Glomerular visceral epithelial cell (primary cell): ENCODE measurements at regions not wholly inside any gene's neighbourhood (a gene's known extent, or its start where the extent isn't known, plus 50 kb on each side); places are given as distances from the start of the nearest gene placed in this dataset.

Experiments used
- DNase-seq: peaks from one replicate; pipeline ENCODE4 v3.0.0-alpha.2; 2016; ENCODE audit errors: extremely low spot score

- DNase-seq = no peak
Observed at GRCh38 chr1:34270181-34270580, 93.5 kb downstream of the C1orf94 start.

GRCh38 chr1:34272152-34272551 is 95.4 kb downstream of the C1orf94 start:
- no peak for DNase-seq

DNA sequence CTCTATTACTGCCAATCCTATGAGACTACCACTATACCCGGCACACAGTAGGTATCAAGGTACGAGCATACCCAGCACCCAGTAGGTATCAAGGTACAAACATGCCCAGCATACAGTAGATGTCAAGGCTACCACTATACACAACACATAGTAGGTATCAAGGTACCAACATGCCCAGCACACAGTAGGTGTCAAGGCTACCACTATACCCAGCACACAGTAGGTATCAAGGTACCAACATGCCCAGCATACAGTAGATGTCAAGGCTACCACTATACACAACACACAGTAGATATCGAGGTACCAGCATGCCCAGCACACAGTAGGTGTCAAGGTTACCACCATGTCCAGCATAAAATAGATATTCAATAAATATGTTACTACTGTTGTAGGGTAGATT is 98.4 kb downstream of the C1orf94 start:
- no peak for DNase-seq

GRCh38 chr1:34276606-34277005 is 99.9 kb downstream of the C1orf94 start:
- no peak for DNase-seq

GRCh38 chr1:34277150-34277549 is 100.4 kb downstream of the C1orf94 start:
- DNase-seq = no peak

DNA sequence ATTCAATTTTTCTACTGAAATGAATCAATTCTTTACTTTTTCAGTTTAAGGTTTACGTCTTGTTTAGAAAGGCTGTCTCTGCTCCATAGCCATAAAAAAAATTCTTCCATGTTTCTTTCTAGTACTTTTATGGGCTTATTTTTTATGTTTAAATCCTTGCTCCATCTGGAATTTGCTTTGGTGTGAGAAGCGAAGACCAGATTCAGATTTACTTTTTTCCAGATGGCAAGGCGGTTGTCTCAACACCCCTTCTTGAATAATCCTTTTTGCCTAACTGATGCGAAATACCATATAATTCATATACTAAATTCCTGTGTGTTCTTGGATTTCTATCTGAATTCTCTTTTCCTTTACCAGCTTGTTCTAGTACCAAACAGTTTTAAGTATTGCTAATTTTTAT is 101.5 kb downstream of the C1orf94 start:
- DNase-seq = no peak

GRCh38 chr1:34279971-34280370 is 103.3 kb downstream of the C1orf94 start:
- DNase-seq = no peak

DNA sequence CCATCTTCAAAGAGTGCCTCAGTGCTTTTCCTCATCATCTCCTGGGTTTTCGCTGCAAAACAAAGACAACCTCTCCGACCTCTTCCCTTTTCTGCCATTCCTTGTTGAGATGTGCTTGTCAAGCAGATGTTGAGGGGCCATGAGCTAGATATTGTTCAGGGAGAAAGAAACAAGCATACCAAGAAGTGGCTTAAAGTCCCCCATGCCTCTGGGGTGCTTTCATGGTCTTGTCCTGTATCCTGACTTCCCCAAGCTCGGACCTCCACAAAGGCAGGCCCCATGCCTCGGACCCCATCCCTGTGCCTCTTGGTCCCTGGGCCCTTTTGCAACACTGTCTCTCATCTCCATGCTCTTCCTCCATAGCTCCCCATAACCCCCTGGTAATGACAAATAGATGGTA is 103.8 kb downstream of the C1orf94 start:
- no peak for DNase-seq

- DNase-seq = no peak
Observed at GRCh38 chr1:34283142-34283541, 106.4 kb downstream of the C1orf94 start.

GRCh38 chr1:34286511-34286910 is 109.8 kb downstream of the C1orf94 start:
- no peak for DNase-seq

GRCh38 chr1:34290831-34291230 is 114.1 kb downstream of the C1orf94 start:
- DNase-seq = no peak

DNA sequence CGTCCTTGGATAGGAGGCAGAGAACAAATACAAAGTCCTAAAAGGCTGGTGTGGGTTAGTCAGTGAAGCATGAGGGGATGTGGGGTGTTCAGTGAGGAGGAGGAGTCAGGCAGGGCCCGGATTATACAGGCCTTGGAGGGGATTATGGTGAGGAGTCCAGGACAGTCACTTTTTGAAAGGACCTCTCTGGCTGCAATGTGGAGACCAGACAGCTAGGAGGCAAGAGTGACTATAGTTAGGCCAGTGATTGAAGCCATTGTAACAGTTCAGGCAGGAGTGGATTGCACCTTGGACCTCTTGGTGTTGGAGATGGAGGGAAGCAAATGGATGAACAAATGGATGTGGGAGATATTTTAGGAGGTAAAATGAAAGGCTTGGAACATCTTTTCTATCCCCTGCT is 115.8 kb downstream of the C1orf94 start:
- DNase-seq = no peak

- DNase-seq = no peak
Observed at GRCh38 chr1:34296059-34296458, 119.4 kb downstream of the C1orf94 start.

GRCh38 chr1:34302798-34303197 is 126.1 kb downstream of the C1orf94 start:
- DNase-seq = no peak

DNA sequence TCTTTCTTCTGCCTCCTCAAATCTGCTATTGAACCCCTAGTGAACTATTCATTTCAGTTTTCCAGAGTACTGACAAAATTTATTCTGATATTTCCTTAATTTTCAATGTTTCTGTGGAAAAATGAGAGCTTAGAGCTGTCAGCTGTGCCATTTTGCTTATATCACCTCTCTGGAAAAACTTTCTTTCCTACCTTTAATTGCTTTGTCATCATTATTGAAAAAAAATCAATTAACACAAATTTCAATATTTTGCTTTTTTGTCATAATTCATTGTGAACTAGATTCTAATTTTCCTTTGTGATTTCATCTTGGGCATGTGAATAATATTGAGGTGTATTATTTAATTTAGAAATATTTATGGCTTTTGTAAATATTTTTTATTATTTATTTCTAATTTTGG is 126.5 kb downstream of the C1orf94 start:
- DNase-seq = no peak

GRCh38 chr1:34306568-34306967 is 129.9 kb downstream of the C1orf94 start:
- DNase-seq = no peak

DNA sequence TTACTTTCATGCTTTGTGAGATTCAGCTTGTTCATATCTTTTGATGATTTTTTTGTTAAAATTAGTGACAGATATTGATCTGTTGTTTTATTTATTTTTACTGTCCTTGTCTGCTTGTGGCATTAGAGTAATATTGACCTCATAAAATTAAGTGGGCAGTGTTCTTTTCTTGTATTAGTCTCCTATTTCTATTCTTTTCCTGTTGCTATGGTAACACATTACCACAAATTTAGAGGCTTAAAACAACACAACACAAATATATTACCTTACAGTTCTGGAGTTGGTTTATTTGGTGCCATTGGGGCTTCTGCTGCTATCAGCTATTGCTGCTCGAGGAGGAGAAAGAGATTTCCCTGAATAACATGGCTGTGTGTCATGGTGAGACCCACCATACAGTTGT is 135.7 kb downstream of the C1orf94 start:
- DNase-seq = no peak

DNA sequence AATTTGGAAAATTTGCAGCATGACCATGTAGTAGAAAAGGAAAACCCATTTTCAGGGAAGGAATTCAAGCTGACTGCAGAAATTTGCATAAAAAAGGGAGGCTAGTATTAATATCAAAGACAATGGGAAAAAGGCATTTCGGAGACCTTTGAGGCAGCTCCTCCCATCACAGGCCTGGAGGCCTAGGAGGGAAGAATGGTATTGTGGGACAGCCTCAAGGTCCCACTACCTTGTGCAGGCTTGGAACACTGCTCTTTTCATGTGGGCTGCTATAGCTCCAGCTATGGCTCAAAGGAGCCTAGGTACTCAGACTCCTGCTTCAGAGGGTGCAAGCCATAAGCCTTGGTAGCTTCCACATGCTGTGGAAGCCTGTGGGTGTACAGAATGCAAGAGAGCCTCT is 139.3 kb downstream of the C1orf94 start:
- no peak for DNase-seq

- no peak for DNase-seq
Observed at GRCh38 chr1:34316773-34317172, 140.1 kb downstream of the C1orf94 start.

DNA sequence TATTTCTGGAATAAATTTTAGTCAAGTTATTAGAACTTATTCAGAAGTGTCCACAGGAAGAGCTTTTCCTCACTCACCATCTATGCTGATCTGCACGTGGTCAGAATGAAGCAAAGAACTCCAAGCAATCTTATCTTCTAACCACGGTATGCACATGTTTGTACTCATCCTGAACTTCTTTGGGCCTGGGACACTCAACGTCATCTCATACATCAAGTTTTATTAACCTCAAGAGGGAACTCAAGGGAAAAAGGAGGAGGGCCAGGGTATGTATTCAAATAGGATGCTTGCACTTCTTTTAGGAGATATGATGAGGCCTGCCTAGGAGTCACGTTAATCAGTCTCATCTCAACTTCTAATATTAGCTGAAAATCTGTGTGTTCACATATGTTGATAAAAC is 142.5 kb downstream of the C1orf94 start:
- no peak for DNase-seq

DNA sequence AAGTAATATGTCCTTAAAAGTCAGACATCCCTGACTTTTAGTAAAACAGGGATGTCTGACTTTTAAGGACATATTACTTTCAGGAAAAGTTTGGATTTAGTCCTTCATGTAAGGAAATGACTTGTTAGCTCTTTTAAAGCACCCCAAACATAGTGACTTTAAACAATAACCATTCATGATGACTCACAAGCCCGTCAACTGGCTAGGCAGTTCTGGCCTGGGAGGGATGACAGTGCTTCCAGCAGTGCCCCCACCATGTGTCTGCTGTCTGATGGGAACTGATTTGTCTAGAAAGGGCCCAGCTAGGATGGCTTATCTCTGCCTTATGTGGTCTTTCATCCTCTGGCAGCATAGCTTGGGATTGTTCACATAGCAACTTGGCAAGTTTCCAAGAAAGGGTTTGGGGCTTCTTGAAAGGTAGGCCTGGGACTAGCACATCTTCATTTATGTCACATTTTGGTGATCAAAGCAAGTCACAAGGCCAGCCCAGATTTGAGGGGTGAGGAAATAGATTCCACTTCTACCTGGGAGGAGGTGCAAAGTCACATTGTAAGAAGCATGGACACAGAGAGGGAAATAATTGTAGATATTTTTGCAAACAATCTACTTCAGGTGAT is 143.5 kb downstream of the C1orf94 start:
- DNase-seq = no peak

DNA sequence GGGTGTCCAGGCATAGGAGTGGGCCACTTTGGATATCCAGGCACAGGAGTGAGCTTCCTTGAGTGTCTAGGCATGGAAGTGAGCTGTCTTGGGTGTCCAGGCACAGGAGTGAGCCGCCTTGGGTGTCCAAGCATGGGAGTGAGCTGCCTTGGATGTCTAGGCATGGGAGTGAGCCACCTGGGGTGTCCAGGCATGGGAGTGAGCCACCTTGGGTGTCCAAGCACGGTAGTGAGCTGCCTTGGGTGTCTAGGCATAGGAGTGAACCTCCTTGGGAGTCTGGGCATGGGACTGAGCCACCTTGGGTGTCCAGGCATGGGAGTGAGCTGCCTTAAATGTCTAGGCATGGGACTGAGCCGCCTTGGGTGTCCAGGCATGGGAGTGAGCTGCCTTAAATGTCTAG is 146.3 kb downstream of the C1orf94 start:
- DNase-seq = no peak

DNA sequence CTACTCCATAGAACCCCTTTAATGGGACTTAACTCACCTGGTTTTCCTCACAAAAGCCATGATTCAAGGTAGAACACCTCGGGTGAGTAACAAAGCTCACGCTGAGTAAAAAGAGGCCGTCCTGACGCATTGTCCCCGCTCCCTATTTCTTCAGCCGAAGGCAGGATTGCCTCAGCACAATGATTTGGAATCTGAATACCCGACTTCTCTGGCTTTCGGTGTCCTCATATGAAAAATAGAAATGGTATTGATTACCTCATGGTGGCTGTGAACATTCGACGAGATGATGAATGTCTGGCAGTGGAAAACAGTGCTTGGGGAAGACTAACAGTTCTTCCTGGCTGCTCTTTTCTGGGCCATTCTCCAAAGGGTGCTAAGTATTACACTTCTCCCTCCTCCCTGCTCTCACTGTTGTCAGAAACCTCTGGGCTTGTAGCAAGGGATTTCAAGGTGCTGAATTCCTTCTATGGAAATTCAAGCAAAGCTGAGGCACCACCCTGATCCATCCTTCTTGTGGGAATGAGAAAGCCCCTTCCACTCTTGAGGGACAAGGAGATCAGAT is 148.3 kb downstream of the C1orf94 start:
- no peak for DNase-seq

DNA sequence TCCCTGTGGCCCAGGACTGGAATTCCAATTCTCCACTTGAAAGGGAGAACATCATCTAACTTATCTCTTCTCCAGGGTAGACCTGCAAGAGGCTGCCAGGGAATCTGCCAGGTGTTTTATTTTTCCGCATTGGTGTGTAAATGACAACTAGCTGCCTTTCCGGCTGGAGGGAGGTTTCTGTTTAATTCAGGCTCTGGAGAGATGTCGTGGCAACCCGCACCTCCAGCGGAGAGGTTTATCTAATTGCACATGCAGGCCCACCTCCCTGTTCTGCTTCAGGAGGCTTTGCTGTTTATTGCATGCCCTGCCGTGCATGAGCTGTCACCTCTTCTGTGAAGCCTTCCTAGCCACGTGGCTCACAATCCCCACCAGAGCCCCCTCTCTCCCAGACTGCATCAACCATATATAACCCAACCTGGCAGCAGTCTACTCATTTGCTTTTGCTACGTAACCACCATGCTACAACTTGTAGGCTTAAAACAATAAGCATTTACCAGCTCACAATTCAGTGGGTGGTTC is 151.6 kb downstream of the C1orf94 start:
- no peak for DNase-seq
